ENCODE measurements at regions not wholly inside any gene's neighbourhood (a gene's known extent, or its start where the extent isn't known, plus 50 kb on each side); places are given as distances from the start of the nearest gene placed in this dataset.

DNA sequence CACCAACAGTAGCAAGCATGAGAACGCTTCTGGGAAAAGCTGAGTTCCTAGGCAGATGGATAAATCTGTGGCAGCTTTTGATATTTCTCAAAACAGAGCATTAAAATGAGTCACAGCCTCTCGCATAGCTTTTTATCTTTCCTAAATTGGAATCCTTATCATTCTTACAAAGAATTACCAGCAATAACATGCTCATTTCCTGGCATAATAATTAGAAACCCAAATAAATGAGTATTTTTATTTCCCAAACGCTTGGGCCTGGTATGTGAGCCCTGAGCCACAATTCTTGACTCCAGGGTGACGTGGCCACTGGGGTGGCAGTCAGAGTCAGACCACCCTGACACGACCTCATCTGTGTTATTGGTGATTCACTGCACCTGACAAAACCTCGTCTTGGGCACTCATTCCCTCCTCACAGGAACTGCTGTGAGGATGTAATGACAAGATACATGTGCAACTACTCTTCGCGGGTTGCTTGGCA, 210.7 kb downstream of the ARL4C start (continued):
- TF ChIP-seq, protein P1, sequence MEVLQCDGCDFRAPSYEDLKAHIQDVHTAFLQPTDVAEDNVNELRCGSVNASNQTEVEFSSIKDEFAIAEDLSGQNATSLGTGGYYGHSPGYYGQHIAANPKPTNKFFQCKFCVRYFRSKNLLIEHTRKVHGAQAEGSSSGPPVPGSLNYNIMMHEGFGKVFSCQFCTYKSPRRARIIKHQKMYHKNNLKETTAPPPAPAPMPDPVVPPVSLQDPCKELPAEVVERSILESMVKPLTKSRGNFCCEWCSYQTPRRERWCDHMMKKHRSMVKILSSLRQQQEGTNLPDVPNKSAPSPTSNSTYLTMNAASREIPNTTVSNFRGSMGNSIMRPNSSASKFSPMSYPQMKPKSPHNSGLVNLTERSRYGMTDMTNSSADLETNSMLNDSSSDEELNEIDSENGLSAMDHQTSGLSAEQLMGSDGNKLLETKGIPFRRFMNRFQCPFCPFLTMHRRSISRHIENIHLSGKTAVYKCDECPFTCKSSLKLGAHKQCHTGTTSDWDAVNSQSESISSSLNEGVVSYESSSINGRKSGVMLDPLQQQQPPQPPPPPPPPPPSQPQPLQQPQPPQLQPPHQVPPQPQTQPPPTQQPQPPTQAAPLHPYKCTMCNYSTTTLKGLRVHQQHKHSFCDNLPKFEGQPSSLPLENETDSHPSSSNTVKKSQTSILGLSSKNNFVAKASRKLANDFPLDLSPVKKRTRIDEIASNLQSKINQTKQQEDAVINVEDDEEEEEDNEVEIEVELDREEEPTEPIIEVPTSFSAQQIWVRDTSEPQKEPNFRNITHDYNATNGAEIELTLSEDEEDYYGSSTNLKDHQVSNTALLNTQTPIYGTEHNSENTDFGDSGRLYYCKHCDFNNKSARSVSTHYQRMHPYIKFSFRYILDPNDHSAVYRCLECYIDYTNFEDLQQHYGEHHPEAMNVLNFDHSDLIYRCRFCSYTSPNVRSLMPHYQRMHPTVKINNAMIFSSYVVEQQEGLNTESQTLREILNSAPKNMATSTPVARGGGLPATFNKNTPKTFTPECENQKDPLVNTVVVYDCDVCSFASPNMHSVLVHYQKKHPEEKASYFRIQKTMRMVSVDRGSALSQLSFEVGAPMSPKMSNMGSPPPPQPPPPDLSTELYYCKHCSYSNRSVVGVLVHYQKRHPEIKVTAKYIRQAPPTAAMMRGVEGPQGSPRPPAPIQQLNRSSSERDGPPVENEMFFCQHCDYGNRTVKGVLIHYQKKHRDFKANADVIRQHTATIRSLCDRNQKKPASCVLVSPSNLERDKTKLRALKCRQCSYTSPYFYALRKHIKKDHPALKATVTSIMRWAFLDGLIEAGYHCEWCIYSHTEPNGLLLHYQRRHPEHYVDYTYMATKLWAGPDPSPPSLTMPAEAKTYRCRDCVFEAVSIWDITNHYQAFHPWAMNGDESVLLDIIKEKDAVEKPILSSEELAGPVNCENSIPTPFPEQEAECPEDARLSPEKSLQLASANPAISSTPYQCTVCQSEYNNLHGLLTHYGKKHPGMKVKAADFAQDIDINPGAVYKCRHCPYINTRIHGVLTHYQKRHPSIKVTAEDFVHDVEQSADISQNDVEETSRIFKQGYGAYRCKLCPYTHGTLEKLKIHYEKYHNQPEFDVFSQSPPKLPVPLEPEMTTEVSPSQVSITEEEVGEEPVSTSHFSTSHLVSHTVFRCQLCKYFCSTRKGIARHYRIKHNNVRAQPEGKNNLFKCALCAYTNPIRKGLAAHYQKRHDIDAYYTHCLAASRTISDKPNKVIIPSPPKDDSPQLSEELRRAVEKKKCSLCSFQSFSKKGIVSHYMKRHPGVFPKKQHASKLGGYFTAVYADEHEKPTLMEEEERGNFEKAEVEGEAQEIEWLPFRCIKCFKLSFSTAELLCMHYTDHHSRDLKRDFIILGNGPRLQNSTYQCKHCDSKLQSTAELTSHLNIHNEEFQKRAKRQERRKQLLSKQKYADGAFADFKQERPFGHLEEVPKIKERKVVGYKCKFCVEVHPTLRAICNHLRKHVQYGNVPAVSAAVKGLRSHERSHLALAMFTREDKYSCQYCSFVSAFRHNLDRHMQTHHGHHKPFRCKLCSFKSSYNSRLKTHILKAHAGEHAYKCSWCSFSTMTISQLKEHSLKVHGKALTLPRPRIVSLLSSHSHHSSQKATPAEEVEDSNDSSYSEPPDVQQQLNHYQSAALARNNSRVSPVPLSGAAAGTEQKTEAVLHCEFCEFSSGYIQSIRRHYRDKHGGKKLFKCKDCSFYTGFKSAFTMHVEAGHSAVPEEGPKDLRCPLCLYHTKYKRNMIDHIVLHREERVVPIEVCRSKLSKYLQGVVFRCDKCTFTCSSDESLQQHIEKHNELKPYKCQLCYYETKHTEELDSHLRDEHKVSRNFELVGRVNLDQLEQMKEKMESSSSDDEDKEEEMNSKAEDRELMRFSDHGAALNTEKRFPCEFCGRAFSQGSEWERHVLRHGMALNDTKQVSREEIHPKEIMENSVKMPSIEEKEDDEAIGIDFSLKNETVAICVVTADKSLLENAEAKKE (CRISPR knock-in tag; IDR thresholded peaks at IDR 0.05) = no peak
- TF ChIP-seq ZNF331 (CRISPR knock-in tag; IDR thresholded peaks at IDR 0.05; ENCODE audit: low read depth) = no peak
- no peak for TF ChIP-seq NANOG (IDR thresholded peaks at IDR 0.05; ENCODE audit: borderline replicate concordance)
- no peak for TF ChIP-seq EZH2phosphoT487 (IDR thresholded peaks at IDR 0.05; ENCODE audit: unreplicated experiment)
- TF ChIP-seq STAT1 (IDR thresholded peaks at IDR 0.05; ENCODE audit: unreplicated experiment) = no peak
- no peak for TF ChIP-seq CREB1 (CRISPR knock-in tag; IDR thresholded peaks at IDR 0.05; ENCODE audit: low read depth)
- TF ChIP-seq JUNB (IDR thresholded peaks at IDR 0.05; ENCODE audit: unreplicated experiment) = no peak
- no peak for TF ChIP-seq ZNF114 (CRISPR knock-in tag; IDR thresholded peaks at IDR 0.05)
- TF ChIP-seq, protein P2, sequence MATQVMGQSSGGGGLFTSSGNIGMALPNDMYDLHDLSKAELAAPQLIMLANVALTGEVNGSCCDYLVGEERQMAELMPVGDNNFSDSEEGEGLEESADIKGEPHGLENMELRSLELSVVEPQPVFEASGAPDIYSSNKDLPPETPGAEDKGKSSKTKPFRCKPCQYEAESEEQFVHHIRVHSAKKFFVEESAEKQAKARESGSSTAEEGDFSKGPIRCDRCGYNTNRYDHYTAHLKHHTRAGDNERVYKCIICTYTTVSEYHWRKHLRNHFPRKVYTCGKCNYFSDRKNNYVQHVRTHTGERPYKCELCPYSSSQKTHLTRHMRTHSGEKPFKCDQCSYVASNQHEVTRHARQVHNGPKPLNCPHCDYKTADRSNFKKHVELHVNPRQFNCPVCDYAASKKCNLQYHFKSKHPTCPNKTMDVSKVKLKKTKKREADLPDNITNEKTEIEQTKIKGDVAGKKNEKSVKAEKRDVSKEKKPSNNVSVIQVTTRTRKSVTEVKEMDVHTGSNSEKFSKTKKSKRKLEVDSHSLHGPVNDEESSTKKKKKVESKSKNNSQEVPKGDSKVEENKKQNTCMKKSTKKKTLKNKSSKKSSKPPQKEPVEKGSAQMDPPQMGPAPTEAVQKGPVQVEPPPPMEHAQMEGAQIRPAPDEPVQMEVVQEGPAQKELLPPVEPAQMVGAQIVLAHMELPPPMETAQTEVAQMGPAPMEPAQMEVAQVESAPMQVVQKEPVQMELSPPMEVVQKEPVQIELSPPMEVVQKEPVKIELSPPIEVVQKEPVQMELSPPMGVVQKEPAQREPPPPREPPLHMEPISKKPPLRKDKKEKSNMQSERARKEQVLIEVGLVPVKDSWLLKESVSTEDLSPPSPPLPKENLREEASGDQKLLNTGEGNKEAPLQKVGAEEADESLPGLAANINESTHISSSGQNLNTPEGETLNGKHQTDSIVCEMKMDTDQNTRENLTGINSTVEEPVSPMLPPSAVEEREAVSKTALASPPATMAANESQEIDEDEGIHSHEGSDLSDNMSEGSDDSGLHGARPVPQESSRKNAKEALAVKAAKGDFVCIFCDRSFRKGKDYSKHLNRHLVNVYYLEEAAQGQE (IDR thresholded peaks at IDR 0.05; ENCODE audit: unreplicated experiment) = no peak
